NCI-H1694 (cell line): ENCODE measurements at regions not wholly inside any gene's neighbourhood (a gene's known extent, or its start where the extent isn't known, plus 50 kb on each side); places are given as distances from the start of the nearest gene placed in this dataset.
"Not testable (repeated sequence)": the region's sequence is repeated elsewhere in the genome, so short reads cannot be mapped to it uniquely, and the experiment has no call there.

Source experiments
- DNase-seq: peaks from one replicate; lab custom pipeline; 2025; lab: John Stamatoyannopoulos, UW

- no peak for DNase-seq
Measured at GRCh38 chr5:152107220-152107619, 182.6 kb upstream of the GLRA1 start.

GRCh38 chr5:152106571-152106970, 181.9 kb upstream of the GLRA1 start:
- DNase-seq = no peak

- DNase-seq = no peak
Measured at GRCh38 chr5:152105085-152105484, 180.4 kb upstream of the GLRA1 start.

GRCh38 chr5:152104211-152104610, 179.6 kb upstream of the GLRA1 start:
- DNase-seq = no peak

GRCh38 chr5:152102908-152103307, 178.3 kb upstream of the GLRA1 start:
- not testable (repeated sequence) for DNase-seq

GRCh38 chr5:152102057-152102456, 177.4 kb upstream of the GLRA1 start:
- no peak for DNase-seq

- DNase-seq = no peak
Measured at GRCh38 chr5:152100462-152100861, 175.8 kb upstream of the GLRA1 start.

- DNase-seq = no peak
Measured at GRCh38 chr5:152097128-152097527, 172.5 kb upstream of the GLRA1 start.

GRCh38 chr5:152094716-152095115, 170.1 kb upstream of the GLRA1 start:
- DNase-seq = no peak

- DNase-seq = no peak
Measured at GRCh38 chr5:152094060-152094459, 169.4 kb upstream of the GLRA1 start.

- no peak for DNase-seq
Measured at GRCh38 chr5:152092580-152092979, 167.9 kb upstream of the GLRA1 start.

GRCh38 chr5:152089644-152090043, 165.0 kb upstream of the GLRA1 start:
- DNase-seq = no peak

- no peak for DNase-seq
Measured at GRCh38 chr5:152086668-152087067, 162.0 kb upstream of the GLRA1 start.

- DNase-seq = no peak
Measured at GRCh38 chr5:152084476-152084875, 159.8 kb upstream of the GLRA1 start.

GRCh38 chr5:152083231-152083630, 158.6 kb upstream of the GLRA1 start:
- no peak for DNase-seq

- peak; percentile 36 for DNase-seq
Measured at GRCh38 chr5:152072091-152072490, 147.4 kb upstream of the GLRA1 start.

GRCh38 chr5:152070591-152070990, 145.9 kb upstream of the GLRA1 start:
- no peak for DNase-seq

GRCh38 chr5:152066784-152067183, 142.1 kb upstream of the GLRA1 start:
- no peak for DNase-seq

- no peak for DNase-seq
Measured at GRCh38 chr5:152063004-152063403, 138.4 kb upstream of the GLRA1 start.

- DNase-seq = no peak
Measured at GRCh38 chr5:152061095-152061494, 136.4 kb upstream of the GLRA1 start.

- no peak for DNase-seq
Measured at GRCh38 chr5:152058267-152058666, 133.6 kb upstream of the GLRA1 start.

GRCh38 chr5:152056931-152057330, 132.3 kb upstream of the GLRA1 start:
- DNase-seq = no peak

- DNase-seq = no peak
Measured at GRCh38 chr5:152052470-152052869, 127.8 kb upstream of the GLRA1 start.

- DNase-seq = no peak
Measured at GRCh38 chr5:152051499-152052454, 127.1 kb upstream of the GLRA1 start.
